ENCODE measurements at regions not wholly inside any gene's neighbourhood (a gene's known extent, or its start where the extent isn't known, plus 50 kb on each side); places are given as distances from the start of the nearest gene placed in this dataset.

DNA sequence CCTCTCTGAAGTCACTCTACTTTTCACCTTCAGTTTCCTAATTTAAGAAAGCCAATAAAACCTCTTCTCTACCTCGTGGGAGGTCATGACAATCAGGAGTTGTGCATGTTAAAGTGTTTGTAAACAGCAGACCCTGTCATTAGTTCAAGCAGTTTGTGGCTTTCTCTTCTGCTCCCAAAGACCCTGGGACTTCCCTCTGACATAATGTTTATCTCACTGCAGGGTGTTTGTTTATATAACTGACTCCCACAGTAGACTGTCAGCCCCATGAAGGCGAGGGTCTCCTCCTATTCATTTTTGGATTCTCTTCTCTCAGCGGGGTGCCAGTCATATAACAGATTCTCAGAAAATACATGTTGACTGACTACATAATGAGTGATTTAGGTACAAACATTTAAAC, 360.0 kb upstream of the ZNF462 start:
- H3K9me3 ChIP-seq (ENCODE audit: control insufficient read depth, insufficient read depth, low read length), result no peaks in the 10 kb centered on the region
- H3K36me3 ChIP-seq (ENCODE audit: control insufficient read depth, insufficient read depth, low read length), result no peaks in the 10 kb centered on the region
- no peak overlapping the region for H3K27ac ChIP-seq (ENCODE audit: low read depth, low read length)
- H3K9ac ChIP-seq (ENCODE audit: low read depth, low read length), result no peak overlapping the region
- H3K4me3 ChIP-seq (ENCODE audit: low read depth, low read length), result no peak overlapping the region
- no peaks in the 10 kb centered on the region for H3K4me1 ChIP-seq (ENCODE audit: control insufficient read depth, insufficient read depth, low read length)
- H3K27me3 ChIP-seq (ENCODE audit: control insufficient read depth, insufficient read depth, low read length), result no peaks in the 10 kb centered on the region

DNA sequence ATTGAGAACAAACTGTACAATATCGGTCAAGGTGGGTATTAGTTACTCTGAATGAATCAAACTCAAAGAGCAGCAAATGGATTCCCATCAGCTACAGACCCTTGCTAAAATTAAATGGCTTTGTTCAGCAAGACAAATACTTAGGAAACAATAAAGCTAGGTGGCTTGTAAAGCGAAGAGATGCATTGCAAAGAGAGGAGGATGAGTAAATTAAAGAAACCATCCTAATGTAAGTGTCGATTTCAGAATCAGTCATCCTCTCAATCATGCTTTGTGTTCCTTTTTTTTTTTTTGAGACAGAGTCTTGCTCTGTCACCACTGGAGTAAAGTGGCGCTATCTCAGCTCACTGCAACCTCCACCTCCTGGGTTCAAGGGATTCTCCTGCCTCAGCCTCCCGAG, 359.2 kb upstream of the ZNF462 start:
- H3K27me3 ChIP-seq (ENCODE audit: control insufficient read depth, insufficient read depth, low read length), result no peaks in the 10 kb centered on the region
- no peaks in the 10 kb centered on the region for H3K9me3 ChIP-seq (ENCODE audit: control insufficient read depth, insufficient read depth, low read length)
- H3K36me3 ChIP-seq (ENCODE audit: control insufficient read depth, insufficient read depth, low read length), result no peaks in the 10 kb centered on the region

DNA sequence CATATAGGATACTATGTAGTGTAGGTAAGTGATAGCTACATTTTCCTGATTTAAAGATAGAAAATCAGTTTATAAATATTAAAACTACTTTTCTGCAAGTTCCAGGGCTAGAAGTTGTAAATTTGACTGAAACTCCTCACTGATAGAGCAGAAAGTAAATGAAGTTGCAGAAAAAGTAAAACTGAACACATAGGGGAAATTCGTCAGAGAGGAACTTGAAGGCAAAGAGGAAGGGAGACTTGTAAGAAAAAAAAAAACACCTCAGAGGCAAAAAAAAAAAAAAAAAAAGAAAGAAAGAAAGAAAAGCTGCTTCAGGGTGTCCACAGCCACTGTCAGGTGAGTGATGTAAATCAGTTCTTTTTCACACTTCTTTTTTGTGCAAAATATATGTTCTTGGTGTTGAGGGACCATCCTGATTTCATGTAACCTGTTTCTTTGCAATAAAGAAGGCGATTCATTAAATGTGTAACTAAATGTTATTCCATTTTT, 336.2 kb upstream of the ZNF462 start:
- no peaks in the 10 kb centered on the region for H3K4me1 ChIP-seq (ENCODE audit: control insufficient read depth, insufficient read depth, low read length)
- H3K4me3 ChIP-seq (ENCODE audit: low read depth, low read length), result no peak overlapping the region
- no peaks in the 10 kb centered on the region for H3K9me3 ChIP-seq (ENCODE audit: control insufficient read depth, insufficient read depth, low read length)
- H3K9ac ChIP-seq (ENCODE audit: low read depth, low read length), result no peak overlapping the region
- H3K36me3 ChIP-seq (ENCODE audit: control insufficient read depth, insufficient read depth, low read length), result no peaks in the 10 kb centered on the region
- H3K27ac ChIP-seq (ENCODE audit: low read depth, low read length), result no peak overlapping the region
- H3K27me3 ChIP-seq (ENCODE audit: control insufficient read depth, insufficient read depth, low read length), result no peaks in the 10 kb centered on the region

More for the DNA sequence above, 359.2 kb upstream of the ZNF462 start:
- no peak overlapping the region for H3K27ac ChIP-seq (ENCODE audit: low read depth, low read length)
- H3K4me1 ChIP-seq (ENCODE audit: control insufficient read depth, insufficient read depth, low read length), result no peaks in the 10 kb centered on the region
- no peak overlapping the region for H3K9ac ChIP-seq (ENCODE audit: low read depth, low read length)
- no peak overlapping the region for H3K4me3 ChIP-seq (ENCODE audit: low read depth, low read length)

DNA sequence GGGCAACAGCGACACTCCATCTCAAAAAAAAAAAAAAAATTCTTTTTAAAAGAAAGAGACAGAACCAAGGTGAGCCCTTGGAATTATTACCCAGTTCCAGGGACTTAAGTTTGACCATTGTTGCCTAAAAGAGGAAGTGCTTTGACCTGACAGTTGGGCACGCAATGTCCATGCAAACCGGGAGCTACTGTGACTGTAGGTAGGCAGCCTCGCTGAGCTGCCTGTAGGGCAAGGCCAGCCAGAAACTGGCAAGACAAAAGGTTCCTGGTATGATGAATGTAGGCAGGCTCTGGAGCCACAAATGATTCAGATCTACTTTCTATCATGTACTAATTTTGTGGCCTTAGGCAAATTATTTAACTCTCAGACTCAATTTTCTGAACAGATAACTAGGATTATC, 334.8 kb upstream of the ZNF462 start:
- Histone ChIP-seq H3K9me3 (ENCODE audit: control insufficient read depth, insufficient read depth, low read length) (no peaks in the 10 kb centered on the region), H3K4me1 (ENCODE audit: control insufficient read depth, insufficient read depth, low read length) (no peaks in the 10 kb centered on the region), H3K27me3 (ENCODE audit: control insufficient read depth, insufficient read depth, low read length) (no peaks in the 10 kb centered on the region), H3K9ac (ENCODE audit: low read depth, low read length) (no peak overlapping the region), H3K27ac (ENCODE audit: low read depth, low read length) (no peak overlapping the region), H3K4me3 (ENCODE audit: low read depth, low read length) (no peak overlapping the region), H3K36me3 (ENCODE audit: control insufficient read depth, insufficient read depth, low read length) (no peaks in the 10 kb centered on the region)

DNA sequence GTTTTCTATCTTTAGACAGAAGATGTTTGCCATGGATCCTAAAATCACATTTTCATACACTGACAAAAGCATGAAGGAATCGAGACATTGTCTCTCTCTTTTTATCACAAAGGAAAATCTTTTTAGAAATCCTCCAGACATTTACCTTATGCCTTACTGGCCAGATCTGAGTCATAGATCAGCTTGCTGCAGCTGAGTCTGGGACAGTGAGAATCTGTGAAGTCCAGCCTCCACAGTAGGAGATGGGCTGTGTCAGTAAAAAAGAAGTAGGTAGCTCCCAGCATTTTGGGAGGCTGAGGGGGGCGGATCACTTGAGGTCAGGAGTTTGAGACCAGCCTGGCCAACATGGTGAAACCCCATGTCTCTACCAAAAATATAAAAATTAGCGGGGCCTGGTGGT, 333.4 kb upstream of the ZNF462 start:
- Histone ChIP-seq H3K4me3 (ENCODE audit: low read depth, low read length) (no peak overlapping the region), H3K27me3 (ENCODE audit: control insufficient read depth, insufficient read depth, low read length) (no peaks in the 10 kb centered on the region), H3K9me3 (ENCODE audit: control insufficient read depth, insufficient read depth, low read length) (no peaks in the 10 kb centered on the region), H3K4me1 (ENCODE audit: control insufficient read depth, insufficient read depth, low read length) (no peaks in the 10 kb centered on the region), H3K27ac (ENCODE audit: low read depth, low read length) (no peak overlapping the region), H3K9ac (ENCODE audit: low read depth, low read length) (no peak overlapping the region), H3K36me3 (ENCODE audit: control insufficient read depth, insufficient read depth, low read length) (no peaks in the 10 kb centered on the region)

DNA sequence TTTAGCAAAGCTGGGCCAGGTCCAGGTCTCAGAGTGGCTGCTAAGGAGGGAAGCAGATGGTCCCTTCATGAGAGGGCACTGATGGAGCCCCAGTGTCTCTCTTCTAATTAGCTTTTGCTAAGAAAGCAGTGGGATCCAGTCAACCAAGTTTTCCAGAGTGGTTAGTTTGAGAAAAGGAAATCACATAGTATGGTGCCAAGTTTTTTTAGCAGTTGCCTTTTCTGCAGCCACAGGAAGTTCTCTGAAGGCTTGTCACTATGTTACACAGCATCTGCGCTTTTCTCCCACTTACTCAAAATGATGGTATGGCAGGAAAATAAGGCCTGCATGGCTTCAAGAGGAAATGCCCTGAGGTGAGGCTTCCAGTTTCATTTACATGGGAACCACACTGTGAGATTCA, 331.5 kb upstream of the ZNF462 start:
- no peaks in the 10 kb centered on the region for H3K36me3 ChIP-seq (ENCODE audit: control insufficient read depth, insufficient read depth, low read length)
- H3K27me3 ChIP-seq (ENCODE audit: control insufficient read depth, insufficient read depth, low read length), result no peaks in the 10 kb centered on the region
- no peaks in the 10 kb centered on the region for H3K4me1 ChIP-seq (ENCODE audit: control insufficient read depth, insufficient read depth, low read length)
- no peak overlapping the region for H3K4me3 ChIP-seq (ENCODE audit: low read depth, low read length)
- no peaks in the 10 kb centered on the region for H3K9me3 ChIP-seq (ENCODE audit: control insufficient read depth, insufficient read depth, low read length)
- H3K27ac ChIP-seq (ENCODE audit: low read depth, low read length), result no peak overlapping the region
- H3K9ac ChIP-seq (ENCODE audit: low read depth, low read length), result no peak overlapping the region

DNA sequence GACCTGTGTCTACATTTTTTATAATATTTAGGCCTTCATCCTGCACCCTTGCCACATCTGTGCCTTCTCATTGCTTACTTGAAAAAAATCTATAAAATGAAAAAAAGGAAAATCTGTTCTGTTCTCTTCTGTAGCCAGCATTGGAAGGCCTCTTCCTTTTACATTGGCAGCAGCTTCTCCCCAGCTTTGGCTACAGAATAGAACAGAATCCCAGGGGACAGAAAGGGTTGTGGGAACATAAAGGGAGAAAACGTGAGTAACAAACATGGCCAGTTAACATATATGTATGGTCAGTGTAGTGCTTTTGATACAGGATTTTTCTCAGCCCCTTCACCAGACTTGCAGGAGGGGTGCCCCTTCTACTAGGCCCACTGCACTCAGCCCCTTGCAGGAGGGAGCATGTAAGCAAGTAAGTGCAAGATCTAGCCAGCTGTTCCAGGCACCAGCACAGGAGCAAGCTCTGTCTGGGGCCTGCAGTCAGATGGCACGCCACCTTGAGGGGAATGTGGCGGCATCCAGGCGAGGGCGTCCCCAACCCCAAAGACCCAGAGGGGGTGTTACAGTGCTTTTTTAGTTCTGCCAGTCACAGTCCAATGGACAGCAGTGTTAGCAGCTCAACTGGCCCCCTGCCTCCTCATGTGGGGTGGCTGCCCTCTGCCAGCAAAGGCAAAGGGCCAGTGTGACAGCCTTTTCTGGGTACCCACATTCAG, 330.5 kb upstream of the ZNF462 start:
- H3K4me1 ChIP-seq (ENCODE audit: control insufficient read depth, insufficient read depth, low read length), result no peaks in the 10 kb centered on the region
- H3K9me3 ChIP-seq (ENCODE audit: control insufficient read depth, insufficient read depth, low read length), result no peaks in the 10 kb centered on the region
- H3K36me3 ChIP-seq (ENCODE audit: control insufficient read depth, insufficient read depth, low read length), result no peaks in the 10 kb centered on the region
- H3K27me3 ChIP-seq (ENCODE audit: control insufficient read depth, insufficient read depth, low read length), result no peaks in the 10 kb centered on the region
- H3K4me3 ChIP-seq (ENCODE audit: low read depth, low read length), result no peak overlapping the region
- no peak overlapping the region for H3K9ac ChIP-seq (ENCODE audit: low read depth, low read length)
- no peak overlapping the region for H3K27ac ChIP-seq (ENCODE audit: low read depth, low read length)

DNA sequence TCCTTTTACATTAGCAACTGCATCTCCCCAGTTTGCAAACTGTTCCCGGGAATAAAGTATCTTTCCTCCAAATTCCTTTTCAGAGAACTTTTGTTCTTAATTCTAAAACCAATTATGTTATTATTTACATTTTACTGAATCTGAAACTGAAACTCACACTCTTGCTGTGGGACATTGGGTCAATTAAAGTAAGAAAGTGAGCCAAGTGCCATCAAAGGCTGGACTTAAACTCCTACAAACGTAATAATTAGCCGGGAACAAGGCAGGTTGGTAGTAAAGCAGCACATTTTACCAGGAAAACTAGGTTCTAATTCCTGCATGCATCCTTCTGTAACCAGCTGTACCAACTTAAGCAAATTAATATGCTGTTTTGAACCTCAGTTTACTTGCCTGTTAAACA, 328.2 kb upstream of the ZNF462 start:
- no peak overlapping the region for H3K4me3 ChIP-seq (ENCODE audit: low read depth, low read length)
- no peaks in the 10 kb centered on the region for H3K9me3 ChIP-seq (ENCODE audit: control insufficient read depth, insufficient read depth, low read length)
- H3K36me3 ChIP-seq (ENCODE audit: control insufficient read depth, insufficient read depth, low read length), result no peaks in the 10 kb centered on the region
- H3K27ac ChIP-seq (ENCODE audit: low read depth, low read length), result no peak overlapping the region
- H3K27me3 ChIP-seq (ENCODE audit: control insufficient read depth, insufficient read depth, low read length), result no peaks in the 10 kb centered on the region
- no peaks in the 10 kb centered on the region for H3K4me1 ChIP-seq (ENCODE audit: control insufficient read depth, insufficient read depth, low read length)
- no peak overlapping the region for H3K9ac ChIP-seq (ENCODE audit: low read depth, low read length)

DNA sequence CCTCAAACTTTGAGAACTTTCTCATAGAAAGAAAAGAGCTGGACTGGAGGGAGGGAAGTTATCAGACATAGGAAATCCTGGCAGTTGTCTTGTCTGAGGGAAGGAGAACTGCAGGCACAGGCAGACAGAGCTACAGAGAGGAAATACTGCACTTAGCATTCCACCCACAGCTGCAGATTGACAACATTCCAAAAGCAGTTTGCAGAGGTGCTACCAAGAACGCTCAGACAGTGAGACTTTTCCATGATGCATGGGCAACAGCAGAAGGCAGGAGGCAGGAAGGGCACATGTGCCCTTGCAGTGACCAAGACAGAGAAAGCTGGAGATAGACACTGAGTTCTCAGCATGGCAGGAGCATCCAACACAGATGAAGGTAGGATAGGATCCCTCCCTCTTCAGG, 327.5 kb upstream of the ZNF462 start:
- Histone ChIP-seq H3K27ac (ENCODE audit: low read depth, low read length) (no peak overlapping the region), H3K4me1 (ENCODE audit: control insufficient read depth, insufficient read depth, low read length) (no peaks in the 10 kb centered on the region), H3K9ac (ENCODE audit: low read depth, low read length) (no peak overlapping the region), H3K27me3 (ENCODE audit: control insufficient read depth, insufficient read depth, low read length) (no peaks in the 10 kb centered on the region), H3K36me3 (ENCODE audit: control insufficient read depth, insufficient read depth, low read length) (no peaks in the 10 kb centered on the region), H3K4me3 (ENCODE audit: low read depth, low read length) (no peak overlapping the region), H3K9me3 (ENCODE audit: control insufficient read depth, insufficient read depth, low read length) (no peaks in the 10 kb centered on the region)

DNA sequence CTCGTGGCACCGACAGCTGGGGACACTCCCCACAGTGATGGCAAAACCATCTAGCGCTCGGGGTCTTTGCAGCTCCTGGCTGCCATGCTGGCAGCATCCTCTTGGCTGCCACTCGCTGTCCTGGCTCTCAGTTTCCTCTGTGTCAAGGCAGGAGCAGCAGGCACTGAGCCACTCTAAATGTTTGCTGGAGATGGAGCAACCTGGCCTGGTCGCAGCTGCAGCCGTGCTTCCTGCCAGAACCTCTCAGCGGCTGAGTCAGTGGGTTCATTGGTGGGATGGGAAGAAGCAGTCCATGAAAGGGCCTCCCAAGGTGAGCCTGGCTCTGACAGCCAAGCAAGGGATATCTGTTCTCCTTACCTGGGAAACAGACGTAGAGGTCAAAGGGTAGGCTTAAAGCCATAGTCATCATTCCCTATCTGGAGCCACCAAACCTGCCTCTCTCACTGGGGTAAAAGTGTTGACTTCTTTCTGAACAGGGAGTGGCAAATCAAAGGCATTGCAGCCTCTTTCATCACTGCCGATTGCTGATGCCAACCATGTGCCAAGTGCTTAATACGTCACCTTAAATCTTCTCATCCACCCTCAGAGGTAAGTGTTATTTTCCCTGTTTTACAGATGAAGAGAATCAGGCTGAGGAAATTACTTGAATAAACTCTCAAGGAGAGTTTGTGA, 304.8 kb upstream of the ZNF462 start:
- Histone ChIP-seq H3K27ac (ENCODE audit: low read depth, low read length) (no peak overlapping the region), H3K9ac (ENCODE audit: low read depth, low read length) (no peak overlapping the region), H3K4me1 (ENCODE audit: control insufficient read depth, insufficient read depth, low read length) (no peaks in the 10 kb centered on the region), H3K4me3 (ENCODE audit: low read depth, low read length) (no peak overlapping the region), H3K36me3 (ENCODE audit: control insufficient read depth, insufficient read depth, low read length) (no peaks in the 10 kb centered on the region), H3K27me3 (ENCODE audit: control insufficient read depth, insufficient read depth, low read length) (no peaks in the 10 kb centered on the region), H3K9me3 (ENCODE audit: control insufficient read depth, insufficient read depth, low read length) (peaks cover 7% of the 10 kb centered on the region)

DNA sequence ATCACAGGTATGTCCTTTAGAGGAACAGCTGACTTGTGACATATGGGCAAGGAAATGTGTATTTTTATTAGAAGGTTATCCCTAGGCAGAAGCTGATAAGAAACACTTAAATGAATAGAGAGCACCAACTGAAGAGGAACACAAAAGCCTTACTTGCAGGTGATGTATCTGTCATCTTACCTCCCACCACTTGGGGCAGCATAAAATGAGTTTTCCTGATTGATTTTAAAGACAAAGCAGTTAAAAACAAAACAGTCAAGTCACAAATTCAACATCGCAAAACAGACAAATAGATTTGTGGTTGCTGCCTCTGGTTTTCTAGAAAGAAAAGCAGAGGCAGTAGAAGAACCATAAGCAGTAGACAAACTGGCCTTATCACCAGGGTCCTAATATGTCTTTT, 302.4 kb upstream of the ZNF462 start:
- H3K9me3 ChIP-seq (ENCODE audit: control insufficient read depth, insufficient read depth, low read length), result no peaks in the 10 kb centered on the region
- no peak overlapping the region for H3K27ac ChIP-seq (ENCODE audit: low read depth, low read length)
- no peak overlapping the region for H3K4me3 ChIP-seq (ENCODE audit: low read depth, low read length)
- no peaks in the 10 kb centered on the region for H3K4me1 ChIP-seq (ENCODE audit: control insufficient read depth, insufficient read depth, low read length)
- no peaks in the 10 kb centered on the region for H3K36me3 ChIP-seq (ENCODE audit: control insufficient read depth, insufficient read depth, low read length)
- no peaks in the 10 kb centered on the region for H3K27me3 ChIP-seq (ENCODE audit: control insufficient read depth, insufficient read depth, low read length)
- no peak overlapping the region for H3K9ac ChIP-seq (ENCODE audit: low read depth, low read length)
